DND-41 (cell line): ENCODE measurements at regions not wholly inside any gene's neighbourhood (a gene's known extent, or its start where the extent isn't known, plus 50 kb on each side); places are given as distances from the start of the nearest gene placed in this dataset.
"Not testable (repeated sequence)": the region's sequence is repeated elsewhere in the genome, so short reads cannot be mapped to it uniquely, and the experiment has no call there.

ENCODE experiments used
- ATAC-seq: fragments of 200-7000 bp; cut with Tn5 transposase; 3 replicates; pipeline ENCODE4 v1.9.1; 2021; ENCODE audit warnings: low read depth; ENCODE audit not compliant: insufficient read depth
- DNase-seq: peaks from one replicate; pipeline ENCODE4 v3.0.0-alpha.2; 2020
- H2AFZ ChIP-seq: 2 replicates; pipeline ENCODE4 v1.6.0; 2012; ENCODE audit warnings: low read depth, low read length
- H3K27ac ChIP-seq: 2 replicates; pipeline ENCODE4 v1.5.1; 2012; ENCODE audit warnings: low read length, inconsistent platforms
- H3K27me3 ChIP-seq: fragments of 200-600 bp; sonication (generic); 2 replicates; pipeline ENCODE4 v1.6.0; 2012; ENCODE audit warnings: low read length, mild to moderate bottlenecking, inconsistent platforms; ENCODE audit not compliant: insufficient read depth, poor library complexity
- H3K36me3 ChIP-seq: 2 replicates; pipeline ENCODE4 v1.5.1; 2012; ENCODE audit warnings: low read length, inconsistent platforms; ENCODE audit not compliant: insufficient read depth
- H3K4me1 ChIP-seq: 2 replicates; pipeline ENCODE4 v1.5.1; 2012; ENCODE audit warnings: mild to moderate bottlenecking, low read length; ENCODE audit not compliant: insufficient read depth
- H3K4me2 ChIP-seq: 2 replicates; pipeline ENCODE4 v1.6.0; 2012; ENCODE audit warnings: mild to moderate bottlenecking, moderate library complexity, low read length, inconsistent platforms; ENCODE audit not compliant: insufficient read depth
- H3K4me3 ChIP-seq, 2 experiments: fragments of 200-600 bp in 1 of 2; shearing (Covaris generic) in 1 of 2; 2 replicates each; pipeline ENCODE4 v1.5.1; 2012 to 2016; ENCODE audit warnings: inconsistent platforms in 2 of 2, low read length in 2 of 2, mild to moderate bottlenecking in 2 of 2, low read depth in 1 of 2, moderate library complexity in 1 of 2
- H3K79me2 ChIP-seq: 2 replicates; pipeline ENCODE4 v1.6.0; 2012; ENCODE audit warnings: low read length, inconsistent platforms; ENCODE audit not compliant: insufficient read depth
- H3K9ac ChIP-seq: 2 replicates; pipeline ENCODE4 v1.6.0; 2012; ENCODE audit warnings: low read depth, mild to moderate bottlenecking, inconsistent platforms, low read length, moderate library complexity
- H3K9me3 ChIP-seq: 2 replicates; pipeline ENCODE4 v1.5.1; 2012; ENCODE audit warnings: low read length, moderate library complexity, mild to moderate bottlenecking, inconsistent platforms; ENCODE audit not compliant: insufficient read depth, severe bottlenecking
- H4K20me1 ChIP-seq: 2 replicates; pipeline ENCODE4 v1.6.0; 2012; ENCODE audit warnings: low read length; ENCODE audit not compliant: insufficient read depth
- EZH2 ChIP-seq: IDR thresholded peaks from 3 replicates; pipeline ENCODE4 v1.6.1; 2012; ENCODE audit warnings: borderline replicate concordance, low read depth, mild to moderate bottlenecking, moderate library complexity, low read length, inconsistent platforms; ENCODE audit not compliant: severe bottlenecking
- TF ChIP-seq, protein P1 (sequence below): IDR thresholded peaks from 2 replicates; pipeline ENCODE4 v1.5.1; 2012; ENCODE audit warnings: borderline replicate concordance, low read length, moderate library complexity, mild to moderate bottlenecking; ENCODE audit not compliant: poor library complexity, severe bottlenecking; ENCODE audit errors: extremely low read depth

DNA sequence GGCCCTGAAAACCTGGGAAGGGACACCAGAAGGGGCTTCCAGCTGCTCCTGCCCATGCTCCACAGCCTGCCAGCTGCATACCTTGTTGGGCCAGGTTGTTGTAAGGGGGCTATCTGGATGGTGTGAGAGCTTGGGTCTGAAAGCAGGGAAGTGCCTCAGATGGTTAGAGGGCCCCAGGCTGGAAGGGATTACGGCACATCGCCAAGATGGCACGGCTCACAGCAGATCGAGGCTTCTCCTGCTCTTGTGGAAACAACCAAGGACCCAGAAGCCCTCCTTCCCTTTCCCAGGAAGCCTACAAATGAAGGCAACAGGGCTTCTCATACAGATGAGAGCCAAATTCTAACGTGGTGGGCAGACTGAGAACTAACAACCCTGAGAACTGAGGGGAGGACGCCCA lies 121.7 kb upstream of the ADCY2 start:
- DNase-seq: no peak
- no peak for ATAC-seq
- no peak overlapping the region for H3K4me3 ChIP-seq
- no peak overlapping the region for H3K9ac ChIP-seq
- no peaks in the 10 kb centered on the region for H3K36me3 ChIP-seq
- H3K27me3 ChIP-seq: no peaks in the 10 kb centered on the region
- no peaks in the 10 kb centered on the region for H4K20me1 ChIP-seq
- H3K27ac ChIP-seq: no peak overlapping the region
- H3K79me2 ChIP-seq: no peaks in the 10 kb centered on the region
- TF ChIP-seq, protein P1, sequence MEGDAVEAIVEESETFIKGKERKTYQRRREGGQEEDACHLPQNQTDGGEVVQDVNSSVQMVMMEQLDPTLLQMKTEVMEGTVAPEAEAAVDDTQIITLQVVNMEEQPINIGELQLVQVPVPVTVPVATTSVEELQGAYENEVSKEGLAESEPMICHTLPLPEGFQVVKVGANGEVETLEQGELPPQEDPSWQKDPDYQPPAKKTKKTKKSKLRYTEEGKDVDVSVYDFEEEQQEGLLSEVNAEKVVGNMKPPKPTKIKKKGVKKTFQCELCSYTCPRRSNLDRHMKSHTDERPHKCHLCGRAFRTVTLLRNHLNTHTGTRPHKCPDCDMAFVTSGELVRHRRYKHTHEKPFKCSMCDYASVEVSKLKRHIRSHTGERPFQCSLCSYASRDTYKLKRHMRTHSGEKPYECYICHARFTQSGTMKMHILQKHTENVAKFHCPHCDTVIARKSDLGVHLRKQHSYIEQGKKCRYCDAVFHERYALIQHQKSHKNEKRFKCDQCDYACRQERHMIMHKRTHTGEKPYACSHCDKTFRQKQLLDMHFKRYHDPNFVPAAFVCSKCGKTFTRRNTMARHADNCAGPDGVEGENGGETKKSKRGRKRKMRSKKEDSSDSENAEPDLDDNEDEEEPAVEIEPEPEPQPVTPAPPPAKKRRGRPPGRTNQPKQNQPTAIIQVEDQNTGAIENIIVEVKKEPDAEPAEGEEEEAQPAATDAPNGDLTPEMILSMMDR: no peak
- TF ChIP-seq EZH2: no peak
- no peaks in the 10 kb centered on the region for H3K9me3 ChIP-seq
- H3K4me1 ChIP-seq: no peaks in the 10 kb centered on the region
- no peak overlapping the region for H3K4me2 ChIP-seq
- no peak overlapping the region for H2AFZ ChIP-seq

DNA sequence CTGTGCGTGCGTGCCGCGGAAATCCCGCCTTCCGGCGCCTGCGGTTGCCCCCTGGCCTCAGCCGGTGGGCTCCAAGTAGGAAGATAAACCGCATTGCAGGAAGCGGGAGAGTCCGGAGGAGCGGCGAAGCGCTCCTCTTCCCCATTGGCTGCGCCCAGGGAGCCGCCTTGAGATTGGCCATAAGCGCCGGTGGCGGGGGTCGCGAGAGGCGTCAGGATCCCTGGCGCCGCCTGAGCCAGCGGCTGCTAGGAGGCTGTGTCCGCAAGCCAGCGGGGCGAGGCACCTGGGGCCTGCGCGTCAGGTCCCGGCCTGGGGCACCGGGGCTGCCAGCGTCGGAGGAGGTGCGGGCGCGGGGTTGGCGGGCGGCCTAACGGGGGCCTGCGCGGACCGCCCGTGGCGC lies 106.3 kb upstream of the ADCY2 start:
- H3K36me3 ChIP-seq, H3K27ac ChIP-seq, H2AFZ ChIP-seq, H3K9ac ChIP-seq, H4K20me1 ChIP-seq, DNase-seq, H3K4me1 ChIP-seq, H3K4me3 ChIP-seq, H3K4me2 ChIP-seq, H3K9me3 ChIP-seq, H3K27me3 ChIP-seq, H3K79me2 ChIP-seq: not testable (repeated sequence)
- peak; percentile 37; the same call in 2 of the 3 replicates for ATAC-seq

DNA sequence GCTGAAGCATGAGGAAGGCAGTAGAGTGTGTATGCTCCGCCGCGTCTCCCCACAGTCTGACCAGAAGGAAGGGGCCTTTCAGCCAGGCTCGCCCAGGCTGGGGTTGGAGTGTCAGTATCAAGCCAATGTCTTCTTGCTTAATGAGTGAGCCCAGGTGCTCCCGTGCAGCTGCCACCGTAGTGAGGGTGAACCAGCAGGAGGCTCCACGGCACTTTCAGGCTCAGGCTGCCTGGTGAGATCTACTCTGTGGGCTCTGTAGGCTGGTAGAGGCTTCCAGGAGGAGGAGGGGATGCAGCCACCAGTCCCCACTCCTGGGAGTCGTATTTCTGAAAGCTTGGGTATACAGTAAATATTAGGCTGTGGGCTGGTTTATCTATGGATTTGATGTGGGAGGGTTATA lies 98.1 kb upstream of the ADCY2 start:
- ATAC-seq, H3K4me2 ChIP-seq, DNase-seq, H3K27me3 ChIP-seq, H3K79me2 ChIP-seq, H4K20me1 ChIP-seq, H3K9me3 ChIP-seq, H2AFZ ChIP-seq, H3K4me1 ChIP-seq, H3K27ac ChIP-seq, H3K36me3 ChIP-seq, H3K9ac ChIP-seq, H3K4me3 ChIP-seq: not testable (repeated sequence)

DNA sequence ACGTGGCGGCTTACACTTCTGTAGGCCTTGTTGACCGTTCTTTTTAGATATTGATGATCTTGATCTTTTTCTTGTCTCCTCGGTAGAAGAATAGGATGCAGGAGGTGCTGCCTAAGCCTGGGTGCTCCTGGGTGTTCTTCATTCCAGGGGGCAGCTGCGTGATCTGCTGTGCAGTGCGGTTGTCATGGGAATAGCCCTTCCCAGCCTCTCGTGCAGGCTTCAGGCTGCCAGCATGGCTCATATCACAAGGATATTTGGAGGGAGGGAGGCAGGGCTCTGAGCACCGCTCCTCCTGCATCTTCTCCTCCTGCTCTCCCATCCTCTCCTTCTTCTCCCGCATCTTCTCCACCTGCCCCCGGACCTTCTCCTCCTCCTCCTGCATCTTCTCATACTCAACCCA lies 96.2 kb upstream of the ADCY2 start:
- H3K27ac ChIP-seq, H3K27me3 ChIP-seq, H3K4me2 ChIP-seq, H3K36me3 ChIP-seq, DNase-seq, ATAC-seq, H3K4me3 ChIP-seq, H3K9me3 ChIP-seq, H3K79me2 ChIP-seq, H3K9ac ChIP-seq, H4K20me1 ChIP-seq, H3K4me1 ChIP-seq, H2AFZ ChIP-seq: not testable (repeated sequence)

DNA sequence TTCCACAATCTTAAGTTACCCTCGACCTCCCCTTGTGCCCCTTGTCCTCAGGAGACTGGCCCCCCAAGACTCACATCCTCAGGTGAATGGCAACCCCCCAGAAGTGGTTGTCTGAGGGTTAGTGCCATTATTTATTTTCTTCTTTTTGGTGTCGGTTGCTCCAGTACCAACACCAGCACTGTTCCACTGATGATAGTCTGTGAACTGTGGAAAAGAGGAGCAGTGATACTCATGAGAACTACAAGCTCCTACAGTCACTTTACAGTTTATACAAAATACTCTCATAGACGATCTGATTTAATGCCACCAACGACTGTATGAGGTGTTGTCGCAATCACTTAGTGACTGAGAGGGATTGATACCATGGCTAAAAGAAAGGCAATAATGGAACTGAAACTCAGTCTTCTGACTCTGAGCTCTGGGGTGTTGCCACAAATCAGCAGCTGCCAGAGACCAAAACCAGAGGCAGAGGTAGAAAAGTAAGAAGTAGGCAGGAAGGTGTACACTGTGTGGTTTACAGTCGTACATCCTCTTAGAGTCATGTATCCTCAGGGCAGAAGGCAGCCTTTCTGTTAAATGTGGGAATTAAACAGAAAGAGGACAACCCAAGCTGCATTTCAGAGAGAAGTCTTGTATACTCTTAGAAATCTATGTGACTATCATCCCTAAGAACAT lies 90.8 kb upstream of the ADCY2 start:
- not testable (repeated sequence) for H2AFZ ChIP-seq, H3K36me3 ChIP-seq, H3K79me2 ChIP-seq, ATAC-seq, H3K9ac ChIP-seq, H3K4me3 ChIP-seq, H3K27ac ChIP-seq, DNase-seq, H3K27me3 ChIP-seq, H4K20me1 ChIP-seq, H3K4me1 ChIP-seq, H3K4me2 ChIP-seq, H3K9me3 ChIP-seq

DNA sequence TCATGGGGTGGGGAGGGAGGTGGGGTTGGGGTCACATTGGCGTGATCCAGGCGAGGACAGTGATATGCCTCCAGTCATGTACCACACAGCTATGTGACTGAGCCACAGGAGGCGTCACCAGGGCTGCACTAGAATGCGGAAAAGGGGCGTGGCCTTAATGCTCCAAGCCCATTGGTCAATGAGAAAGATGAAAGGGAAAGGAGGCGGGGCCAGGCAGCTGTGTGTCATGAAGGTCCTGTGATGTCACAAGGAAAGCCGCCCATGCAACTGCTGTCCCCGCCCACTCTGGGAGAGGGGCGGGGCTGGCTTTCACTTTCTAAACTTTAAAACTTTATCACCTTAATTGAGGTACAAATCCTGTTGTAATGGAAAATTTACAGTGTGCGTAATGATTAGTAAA lies 89.4 kb upstream of the ADCY2 start:
- not testable (repeated sequence) for H3K4me1 ChIP-seq

DNA sequence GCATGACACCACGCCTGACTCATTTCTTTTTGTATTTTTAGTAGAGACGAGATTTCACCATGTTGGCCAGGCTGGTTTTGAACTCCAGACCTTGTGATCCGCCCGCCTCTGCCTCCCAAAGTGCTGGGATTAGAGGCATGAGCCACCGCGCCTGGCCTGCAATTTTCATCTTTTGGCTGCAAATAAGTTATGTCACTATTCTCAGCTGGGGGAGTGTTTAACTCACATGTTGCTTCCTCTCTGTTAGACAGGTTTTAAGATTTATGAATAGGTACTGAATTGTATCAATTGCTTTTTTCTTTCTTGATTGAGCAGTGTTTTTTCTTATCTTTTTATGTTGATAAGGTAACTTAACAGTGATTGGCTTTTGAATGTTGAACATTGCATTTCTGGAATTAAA lies 88.2 kb upstream of the ADCY2 start:
- H3K9ac ChIP-seq, H3K4me1 ChIP-seq, H3K9me3 ChIP-seq, H3K27ac ChIP-seq, H3K79me2 ChIP-seq, H4K20me1 ChIP-seq, H3K4me3 ChIP-seq, H3K4me2 ChIP-seq, DNase-seq, H3K36me3 ChIP-seq, H2AFZ ChIP-seq, ATAC-seq, H3K27me3 ChIP-seq: not testable (repeated sequence)

More for the DNA sequence above, 89.4 kb upstream of the ADCY2 start:
- H3K36me3 ChIP-seq, H3K9ac ChIP-seq, H3K4me2 ChIP-seq, ATAC-seq, H3K27me3 ChIP-seq, H4K20me1 ChIP-seq, H3K27ac ChIP-seq, DNase-seq, H3K4me3 ChIP-seq, H3K9me3 ChIP-seq, H3K79me2 ChIP-seq, H2AFZ ChIP-seq: not testable (repeated sequence)
